C1 segment of cervical spinal cord (tissue), 14 donors: ENCODE measurements at regions not wholly inside any gene's neighbourhood (a gene's known extent, or its start where the extent isn't known, plus 50 kb on each side); places are given as distances from the start of the nearest gene placed in this dataset.
A peak's percentile ranks its signal among the peaks of the same experiment; 100 is the strongest.
"Not testable (repeated sequence)": the region's sequence is repeated elsewhere in the genome, so short reads cannot be mapped to it uniquely, and the experiment has no call there.

ENCODE experiments used
- DNase-seq, 14 donors: peaks; one replicate each; lab custom pipeline; 2025; lab: John Stamatoyannopoulos, UW

DNA sequence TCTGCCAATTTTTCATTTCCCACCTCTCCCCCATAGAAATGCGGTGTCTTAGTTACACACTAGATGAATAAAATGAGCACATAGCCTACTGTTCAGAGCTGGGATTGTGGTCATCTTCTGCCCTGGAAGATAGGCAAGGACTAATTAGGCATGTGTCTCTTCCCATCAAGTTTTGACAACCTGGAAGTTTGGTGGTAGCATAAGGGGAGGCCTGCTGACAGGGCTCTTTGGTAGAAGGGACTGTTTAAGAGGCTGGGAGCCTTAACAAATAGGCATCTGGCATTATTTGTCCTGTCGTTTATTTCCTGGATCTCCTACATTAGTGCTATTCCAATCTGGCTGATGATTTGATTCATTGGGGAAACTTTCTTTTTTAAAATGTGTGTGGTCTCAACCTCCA is 512.3 kb downstream of the ZNF385D start:
- no peak for DNase-seq

DNA sequence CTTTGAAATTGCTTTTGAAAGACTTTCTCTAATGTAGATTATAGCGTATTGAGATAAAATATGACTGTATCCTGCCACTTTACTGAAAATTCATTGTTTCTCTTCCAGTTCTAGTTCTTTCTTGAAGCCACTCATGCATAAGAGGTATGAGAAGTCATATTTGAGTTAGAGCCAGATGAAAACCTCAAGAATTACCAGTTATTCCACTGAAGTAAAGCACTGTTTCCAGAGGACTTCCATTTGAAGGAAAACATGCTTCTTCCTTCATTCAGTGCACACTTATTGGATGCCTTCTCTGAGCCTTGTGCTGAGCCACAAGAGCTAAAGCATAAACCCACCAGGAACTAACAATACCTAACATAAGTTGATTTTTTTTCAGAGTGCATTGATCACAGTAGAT is 513.4 kb downstream of the ZNF385D start:
- DNase-seq, result no peak

DNA sequence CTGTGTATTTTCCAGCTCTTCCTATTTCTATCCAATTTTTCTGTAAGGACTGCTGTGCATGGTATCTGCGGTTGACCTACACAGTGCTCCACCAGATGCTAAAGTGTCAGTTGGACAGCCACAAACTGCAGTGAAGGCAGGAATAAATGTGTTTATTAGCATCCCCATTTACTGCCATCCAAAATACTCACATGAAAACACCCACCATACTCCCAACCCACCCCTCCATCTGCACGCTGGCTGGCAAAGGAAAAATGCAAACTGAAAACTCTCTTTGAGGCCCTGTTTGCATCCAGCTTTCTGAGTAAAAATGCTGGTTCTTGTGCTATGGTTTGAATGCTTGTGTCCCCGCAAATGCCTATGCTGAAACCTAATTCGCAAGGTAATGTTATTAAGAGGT is 515.5 kb downstream of the ZNF385D start:
- DNase-seq, result peak in 1 of 14 donors; percentile 4

DNA sequence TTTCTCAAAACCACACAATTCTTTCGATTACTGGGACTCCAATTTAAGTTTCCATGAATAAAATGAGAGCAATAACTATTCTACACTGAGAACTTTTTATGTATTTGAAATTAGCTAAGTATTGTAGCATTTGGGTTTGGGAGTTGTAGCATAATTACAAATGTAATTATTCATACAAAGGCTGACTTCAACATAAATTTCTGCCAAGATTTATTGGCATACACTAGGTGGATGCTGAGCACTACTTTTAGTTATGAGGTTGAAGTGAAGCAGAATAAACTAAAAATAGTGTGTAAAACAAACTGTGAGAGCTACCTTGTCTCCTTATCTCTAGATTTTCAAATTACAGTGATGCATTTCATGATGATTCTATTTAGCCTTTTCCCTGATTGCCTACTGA is 516.1 kb downstream of the ZNF385D start:
- DNase-seq, result no peak

DNA sequence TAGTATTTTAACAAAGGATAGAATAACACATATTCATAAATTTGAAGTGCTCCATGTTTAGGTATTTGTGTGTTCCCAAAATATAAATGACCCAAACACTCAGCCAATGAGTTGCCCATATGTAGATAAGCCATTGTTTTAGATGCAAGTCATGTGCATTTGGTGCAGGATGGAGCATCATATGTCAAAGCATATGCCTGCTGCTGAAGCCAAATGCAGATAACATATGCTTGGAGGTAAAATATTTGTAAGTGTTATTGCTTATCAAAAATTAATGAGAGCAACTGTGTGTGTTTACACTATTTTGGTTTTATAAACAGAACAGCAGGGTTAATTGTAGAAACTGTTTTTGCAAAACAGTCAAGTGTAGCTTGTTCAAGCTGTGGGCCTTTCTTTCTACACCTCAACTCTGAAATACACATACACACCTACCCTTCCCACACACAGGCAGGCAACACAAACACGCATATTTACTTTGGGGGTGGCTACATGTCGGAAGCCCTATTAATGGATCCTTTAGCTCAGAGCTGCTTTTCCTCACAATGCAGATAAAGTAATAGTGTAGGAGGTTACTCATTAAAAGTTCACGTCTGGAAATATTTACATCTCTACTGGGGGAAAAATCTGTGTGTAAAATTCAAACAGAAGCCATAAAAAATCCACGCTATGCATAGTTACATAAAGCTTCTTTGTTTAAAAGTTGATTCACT is 521.4 kb downstream of the ZNF385D start:
- no peak for DNase-seq

DNA sequence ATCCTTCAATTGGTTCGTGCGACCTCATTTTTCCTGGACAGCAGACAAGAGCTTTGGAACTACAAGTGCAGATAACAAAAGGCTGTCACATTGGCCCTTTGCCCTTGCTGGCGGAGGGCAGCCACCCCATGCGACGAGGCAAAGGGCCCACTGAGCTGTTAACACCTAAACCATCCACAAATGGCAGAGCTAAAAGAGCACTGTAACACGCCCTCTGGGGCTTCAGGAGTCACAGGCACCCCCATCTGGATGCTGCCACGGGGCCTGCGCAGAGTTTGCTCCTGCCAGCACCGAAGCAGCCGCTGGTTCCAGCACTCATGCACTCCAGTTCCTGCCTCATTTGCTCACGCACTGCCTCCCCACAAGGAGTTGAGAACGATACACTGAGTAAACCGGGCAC is 524.9 kb downstream of the ZNF385D start:
- DNase-seq, result peak in 6 of 14 donors; percentile 1 to 86 (median 15)

DNA sequence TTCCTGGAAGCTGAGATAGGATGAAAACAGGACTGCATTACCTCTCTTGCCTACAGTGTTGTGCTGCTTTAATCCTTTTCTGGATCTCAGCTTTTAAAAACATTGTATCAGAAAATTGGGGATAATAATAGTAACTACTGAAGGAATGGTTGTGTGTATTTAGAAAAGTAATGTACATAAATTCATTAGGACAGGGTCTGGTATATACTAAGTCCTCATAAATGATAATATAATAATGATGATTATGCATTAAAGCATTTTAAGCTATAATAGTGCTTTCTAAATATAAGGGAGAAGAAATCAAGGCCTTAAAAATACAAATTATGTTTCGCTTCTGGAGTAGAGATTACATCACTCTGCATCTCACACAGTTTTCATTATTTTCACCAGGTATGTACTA is 530.1 kb downstream of the ZNF385D start:
- DNase-seq, result no peak

DNA sequence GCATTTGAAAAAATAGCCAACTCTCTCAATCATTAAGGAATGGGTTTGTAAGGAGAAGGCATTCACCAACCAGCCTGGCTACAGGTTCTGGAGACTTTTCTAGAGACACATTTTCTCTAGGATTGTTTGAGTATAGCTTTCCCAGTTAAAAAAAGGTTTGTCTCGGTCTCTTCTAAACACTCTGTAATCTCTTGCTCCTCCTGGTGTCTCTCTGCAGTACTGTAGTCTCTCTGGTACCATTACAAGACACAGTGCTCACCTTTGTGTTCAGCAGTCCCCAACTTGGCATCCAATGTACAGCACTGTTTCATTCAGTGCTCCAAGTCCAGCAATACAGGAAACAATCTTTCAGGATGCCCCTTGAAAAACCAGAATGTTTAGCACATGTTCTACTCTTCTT is 534.4 kb downstream of the ZNF385D start:
- no peak for DNase-seq

DNA sequence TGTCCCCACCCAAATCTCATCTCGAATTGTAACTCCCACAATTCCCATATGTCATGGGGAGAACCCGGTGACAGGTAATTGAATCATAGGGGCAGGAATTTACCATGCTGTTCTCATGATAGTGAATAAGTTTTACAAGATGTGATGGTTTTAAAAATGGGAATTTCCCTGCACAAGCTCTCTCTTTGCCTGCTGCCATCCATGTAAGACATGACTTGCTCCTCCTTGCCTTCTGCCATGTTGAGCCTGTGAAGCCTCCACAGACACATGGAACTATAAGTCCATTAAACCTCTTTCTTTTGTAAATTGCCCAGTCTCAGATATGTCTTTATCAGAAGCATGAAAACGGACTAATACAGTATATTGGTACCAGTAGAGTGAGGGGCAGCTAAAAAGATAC is 546.9 kb downstream of the ZNF385D start:
- DNase-seq, result not testable (repeated sequence)

DNA sequence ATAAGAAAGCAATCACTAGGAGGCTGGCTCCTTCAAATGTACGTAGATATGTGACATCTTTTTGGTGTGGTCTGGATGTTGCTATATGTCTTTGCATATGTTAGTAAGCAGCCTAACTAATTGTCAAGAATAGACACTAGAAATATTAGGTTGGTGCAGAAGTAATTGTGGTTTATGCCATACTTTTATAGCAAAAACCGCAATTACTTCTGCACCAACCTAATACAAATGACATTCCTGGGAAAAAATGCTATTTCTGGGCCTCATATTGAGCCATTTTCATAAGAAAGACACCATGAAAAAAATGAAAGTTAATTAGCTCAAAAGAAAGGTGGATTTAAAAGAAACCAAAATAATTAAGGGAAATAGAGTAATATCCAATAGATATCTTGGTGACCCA is 555.8 kb downstream of the ZNF385D start:
- no peak for DNase-seq

DNA sequence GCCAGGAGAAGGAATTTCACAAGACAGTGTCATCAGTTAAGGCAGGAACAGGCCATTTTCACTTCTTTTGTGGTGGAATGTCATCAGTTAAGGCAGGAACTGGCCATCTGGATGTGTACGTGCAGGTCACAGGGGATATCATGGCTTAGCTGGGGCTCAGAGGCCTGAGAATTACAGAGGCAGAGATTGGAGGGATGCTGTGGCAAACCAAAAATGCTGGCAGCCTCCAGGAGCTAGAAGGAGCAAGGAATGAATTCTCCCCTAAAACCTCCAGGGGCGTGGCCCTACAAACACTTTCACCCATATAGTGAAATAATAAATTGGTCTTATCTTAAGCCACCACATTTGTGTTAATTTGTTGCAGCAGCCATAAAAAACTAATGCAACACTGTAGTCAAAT is 557.0 kb downstream of the ZNF385D start:
- DNase-seq, result not testable (repeated sequence)

DNA sequence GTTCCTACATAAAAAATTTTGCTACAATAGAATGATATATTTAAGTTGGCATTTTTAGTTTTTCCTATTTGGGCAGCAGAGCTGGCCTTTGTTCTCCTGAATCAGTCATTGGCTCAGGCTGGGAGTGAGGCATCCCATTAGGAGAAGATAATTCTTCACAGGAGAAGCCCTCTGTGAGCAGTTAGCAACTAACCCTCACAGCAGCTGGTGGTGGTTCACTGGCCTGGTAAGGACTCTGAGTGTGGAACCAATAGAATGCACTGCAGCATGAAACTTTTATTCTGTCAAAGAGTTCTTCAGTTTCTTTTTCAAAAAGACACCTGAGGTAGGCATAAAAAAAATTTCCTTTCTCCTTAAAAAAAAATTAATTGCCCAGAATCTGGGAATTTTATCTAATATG is 562.6 kb downstream of the ZNF385D start:
- no peak for DNase-seq

DNA sequence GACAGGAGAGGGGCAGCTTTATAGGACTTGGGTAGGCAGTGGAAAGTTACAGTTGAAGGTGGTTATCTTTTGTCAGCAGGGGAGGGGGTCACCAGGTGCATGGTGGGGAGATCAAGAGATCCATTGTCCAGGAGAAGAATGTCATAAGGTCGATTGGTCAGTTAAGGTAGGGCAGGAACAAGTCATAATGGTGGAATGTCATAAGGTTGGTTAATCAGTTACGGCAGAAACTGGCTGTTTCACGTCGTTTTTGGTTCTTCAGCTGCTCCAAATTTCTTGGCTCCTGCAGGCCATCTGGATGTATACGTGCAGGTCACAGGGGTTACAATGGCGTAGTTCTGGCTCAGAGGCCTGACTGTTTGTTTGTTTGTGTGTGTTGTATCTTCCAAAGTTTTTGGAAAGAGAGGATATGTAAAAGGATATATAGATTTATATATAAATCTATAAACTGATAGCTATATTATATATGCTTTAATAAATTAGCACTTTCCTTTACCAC is 565.1 kb downstream of the ZNF385D start:
- DNase-seq, result no peak

DNA sequence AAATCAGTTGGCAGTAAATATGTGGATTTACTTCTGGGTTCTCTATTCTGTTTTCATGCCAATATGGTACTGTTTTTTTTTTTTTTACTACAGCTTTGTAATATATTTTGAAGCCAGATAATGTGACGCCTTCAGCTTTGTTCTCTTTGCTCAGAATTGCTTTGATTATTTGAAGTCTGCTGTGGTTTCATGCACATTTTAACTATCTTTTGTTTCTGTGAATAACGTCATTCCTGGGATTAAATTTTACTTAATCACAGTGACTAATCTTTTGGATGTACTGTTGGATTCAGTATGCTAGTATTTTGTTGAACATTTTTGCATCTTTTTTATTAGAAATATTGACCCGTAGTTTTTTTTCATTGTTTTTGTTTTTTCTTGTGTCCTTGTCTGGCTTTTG is 576.5 kb downstream of the ZNF385D start:
- no peak for DNase-seq

DNA sequence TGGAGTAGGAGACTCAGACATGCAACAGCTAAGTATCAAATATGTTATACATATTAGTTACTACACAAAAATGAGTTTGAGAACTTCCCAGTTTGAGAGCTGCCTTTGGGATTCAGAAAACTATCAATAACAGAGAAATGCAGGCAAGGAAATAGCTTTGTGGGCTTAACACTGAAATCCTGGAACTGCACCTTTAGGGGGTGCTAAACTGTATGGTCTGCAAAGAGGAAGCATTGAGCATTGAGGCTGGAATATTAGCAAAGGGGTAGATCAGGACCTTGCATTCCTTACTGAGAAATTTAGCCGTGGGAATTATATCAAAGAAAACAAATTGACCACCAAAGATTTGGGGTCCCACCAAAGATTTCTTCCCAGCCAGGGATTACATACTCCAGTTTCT is 580.0 kb downstream of the ZNF385D start:
- DNase-seq, result no peak

DNA sequence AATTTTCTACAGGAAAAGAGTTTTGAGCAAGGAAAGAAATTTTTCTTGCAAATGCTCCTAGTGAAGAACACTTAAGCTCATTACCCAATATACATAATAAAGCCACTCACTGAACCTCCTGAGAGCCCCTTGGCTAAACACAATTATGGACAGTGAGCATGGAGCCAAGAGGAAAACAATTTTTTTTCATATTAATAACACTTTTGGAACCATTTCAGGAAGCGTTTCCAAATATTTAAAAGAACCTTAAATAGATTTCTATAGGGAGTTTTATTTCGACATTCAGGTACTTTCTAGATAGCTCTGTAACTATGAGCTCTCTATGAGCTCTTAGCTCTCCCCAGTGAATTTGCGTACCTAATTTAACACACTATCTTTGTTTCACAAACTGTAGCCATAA is 581.1 kb downstream of the ZNF385D start:
- no peak for DNase-seq

DNA sequence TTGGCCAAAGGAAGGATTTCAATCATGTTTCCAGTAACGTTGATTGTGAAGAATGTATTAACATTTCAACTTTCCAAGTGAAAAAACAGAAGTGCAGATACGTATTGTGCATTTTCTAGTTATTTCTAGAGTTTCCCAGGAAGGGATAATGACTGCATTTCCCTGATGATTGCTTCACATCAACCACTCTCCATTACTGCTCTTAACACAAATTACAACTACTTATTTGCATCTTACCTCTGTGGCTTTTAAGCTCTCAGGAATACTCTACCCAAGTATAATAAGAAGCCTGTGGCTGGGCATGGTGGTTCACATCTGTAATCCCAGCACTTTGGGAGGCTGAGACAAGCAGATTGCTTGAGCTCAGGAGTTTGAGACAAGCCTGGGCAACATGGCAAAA is 582.5 kb downstream of the ZNF385D start:
- no peak for DNase-seq

DNA sequence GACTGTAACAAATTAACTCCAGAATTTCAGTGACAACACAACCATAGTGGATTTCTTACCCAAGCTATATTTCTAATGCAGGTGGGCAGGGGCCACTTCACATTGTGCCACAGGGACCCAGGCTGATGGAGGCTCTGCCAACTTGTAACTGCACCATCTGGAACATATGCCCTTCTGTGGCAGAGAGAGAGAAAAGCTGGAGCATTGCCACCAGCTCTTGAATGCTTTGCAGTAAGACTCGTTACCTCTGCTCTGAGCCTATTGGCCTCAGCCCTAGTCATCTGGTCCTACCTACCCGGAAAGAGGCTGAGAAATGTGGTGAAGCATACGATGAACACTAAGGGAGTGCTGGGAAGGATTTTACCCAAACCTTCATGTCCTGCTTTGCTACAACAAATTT is 587.1 kb downstream of the ZNF385D start:
- DNase-seq, result peak in 3 of 14 donors; percentile 1 to 94 (median 23)

DNA sequence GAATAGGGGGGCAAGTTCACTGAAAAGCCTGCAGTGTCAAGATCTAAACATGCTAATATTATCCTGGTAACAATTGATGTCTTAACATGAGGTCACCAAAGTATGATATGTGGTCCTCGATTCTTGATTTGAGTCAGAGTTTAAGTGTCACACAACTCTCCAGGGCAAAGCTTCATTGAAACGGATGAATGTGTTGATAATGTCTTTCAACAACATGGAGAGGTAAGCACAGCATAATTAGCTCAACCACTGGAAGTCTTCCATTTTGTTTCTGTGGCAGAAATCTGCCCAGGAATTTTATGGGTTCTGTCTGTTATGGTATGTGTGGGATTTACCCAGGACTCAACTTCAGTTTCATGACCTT is 591.5 kb downstream of the ZNF385D start:
- DNase-seq, result no peak

DNA sequence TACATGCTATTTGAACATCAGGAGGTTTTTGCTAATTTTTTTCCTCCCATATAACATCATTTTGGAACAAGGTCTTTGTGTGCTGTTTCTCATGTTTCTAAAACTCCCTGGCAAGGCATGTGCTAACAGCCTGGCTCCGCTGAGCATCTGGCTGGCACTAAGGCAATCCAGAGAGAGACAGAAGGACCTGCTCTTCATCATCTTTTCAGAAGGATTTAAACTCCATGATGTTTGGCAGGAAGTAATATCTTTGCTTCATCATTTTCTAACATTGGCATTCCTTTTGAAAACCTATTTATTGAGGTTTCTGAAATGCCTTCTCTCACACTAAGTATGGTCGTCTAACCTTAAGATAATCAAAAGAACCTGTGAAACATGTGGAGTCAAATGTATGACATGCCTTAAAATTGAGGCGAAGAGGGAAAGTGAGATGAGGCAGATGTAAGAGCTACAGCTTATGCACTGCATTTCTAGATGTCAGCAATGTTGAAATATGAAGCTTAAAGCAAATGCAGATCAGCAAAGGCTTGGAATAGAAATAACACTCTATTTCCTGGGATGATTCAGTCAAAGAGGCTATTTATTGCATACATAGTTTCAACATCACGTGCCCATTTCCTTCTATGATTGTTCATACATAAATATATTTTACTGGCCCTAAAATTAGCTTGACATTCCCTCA is 592.0 kb downstream of the ZNF385D start:
- DNase-seq, result no peak

DNA sequence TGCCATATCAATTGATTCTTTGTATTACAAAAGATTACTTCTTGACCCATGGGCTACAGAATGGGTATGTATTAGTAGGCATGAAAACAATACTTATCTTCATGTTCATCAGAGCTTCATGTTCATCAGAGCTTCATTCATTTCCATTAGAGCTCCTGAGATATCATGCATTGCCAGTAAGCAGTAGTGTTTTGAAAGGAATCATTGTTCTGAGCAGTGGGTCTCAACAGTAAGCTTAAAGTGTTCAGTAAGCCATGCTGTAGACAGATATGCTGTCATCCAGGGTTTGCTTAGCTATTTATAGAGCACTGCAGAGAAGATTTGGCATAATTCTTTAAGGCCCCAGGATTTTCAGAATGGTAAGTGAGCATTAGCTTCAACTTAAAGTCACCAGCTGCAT is 596.1 kb downstream of the ZNF385D start:
- DNase-seq, result no peak

DNA sequence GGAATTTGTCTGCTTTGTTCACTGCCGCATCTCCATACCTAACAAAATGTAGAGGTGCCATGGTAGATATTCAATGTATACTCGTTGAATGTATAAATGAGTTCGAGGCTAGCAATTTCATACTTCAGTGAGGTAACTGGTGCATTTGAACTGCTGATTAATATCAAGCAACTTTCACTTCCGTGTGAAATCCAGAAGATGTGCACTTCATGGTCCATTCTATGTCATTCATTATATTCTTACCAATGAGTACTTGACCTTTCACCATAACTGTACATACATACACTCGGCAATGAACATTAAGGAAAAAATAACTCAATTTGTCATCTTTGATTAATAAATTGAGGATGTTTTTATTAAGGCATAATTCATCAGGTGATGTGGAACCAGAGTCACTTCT is 598.5 kb downstream of the ZNF385D start:
- no peak for DNase-seq

DNA sequence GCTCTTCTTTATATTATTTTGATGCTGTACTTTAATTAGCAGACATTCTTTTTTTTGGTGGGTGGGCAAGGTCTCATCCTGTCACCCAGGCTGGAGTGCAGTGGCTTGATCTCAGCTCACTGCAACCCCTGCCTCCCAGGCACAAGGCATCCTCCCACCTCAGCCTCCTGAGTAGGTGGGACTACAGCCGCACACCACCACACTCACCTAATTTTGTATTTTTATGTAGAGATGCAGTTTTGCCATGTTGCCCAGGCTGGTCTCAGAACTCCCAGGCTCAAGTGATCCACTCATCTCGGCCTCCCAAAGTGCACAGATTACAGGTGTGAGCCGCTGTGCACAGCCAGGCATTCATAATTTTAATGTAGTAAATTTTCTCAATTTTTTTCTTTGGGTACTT is 608.1 kb downstream of the ZNF385D start:
- DNase-seq, result no peak
